ENCODE measurements at regions not wholly inside any gene's neighbourhood (a gene's known extent, or its start where the extent isn't known, plus 50 kb on each side); places are given as distances from the start of the nearest gene placed in this dataset.

GRCh38 chr7:41612386-41612785 is 90.5 kb downstream of the INHBA start:
- peaks cover 0 to 15% (median 3%) of the 10 kb centered on the region in 4 donors for H3K4me1 ChIP-seq (ENCODE audit: control insufficient read depth in 4 of 4, insufficient read depth in 4 of 4, low read length in 3 of 4)
- 86% methylated on average over 4 of the region's 4 CpGs for WGBS
- TF ChIP-seq EGR1 (IDR thresholded peaks at IDR 0.05; ENCODE audit: low read depth in 2 of 2) (no peak), JUND (IDR thresholded peaks at IDR 0.05) (no peak), HNF4A (conservative IDR thresholded peaks at IDR 0.05) (no peak), FOXA1 (IDR thresholded peaks at IDR 0.05) (no peak), RAD21 (IDR thresholded peaks at IDR 0.05) (no peak), ATF3 (IDR thresholded peaks at IDR 0.05) (no peak), GABPA (IDR thresholded peaks at IDR 0.05 in 1 of 2, conservative IDR thresholded peaks at IDR 0.05 in 1 of 2) (no peak), HNF4G (IDR thresholded peaks at IDR 0.05) (no peak), YY1 (IDR thresholded peaks at IDR 0.05) (no peak)
- TF ChIP-seq, protein P1, sequence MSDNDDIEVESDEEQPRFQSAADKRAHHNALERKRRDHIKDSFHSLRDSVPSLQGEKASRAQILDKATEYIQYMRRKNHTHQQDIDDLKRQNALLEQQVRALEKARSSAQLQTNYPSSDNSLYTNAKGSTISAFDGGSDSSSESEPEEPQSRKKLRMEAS (IDR thresholded peaks at IDR 0.05): no peak
- TF ChIP-seq, protein P2, sequence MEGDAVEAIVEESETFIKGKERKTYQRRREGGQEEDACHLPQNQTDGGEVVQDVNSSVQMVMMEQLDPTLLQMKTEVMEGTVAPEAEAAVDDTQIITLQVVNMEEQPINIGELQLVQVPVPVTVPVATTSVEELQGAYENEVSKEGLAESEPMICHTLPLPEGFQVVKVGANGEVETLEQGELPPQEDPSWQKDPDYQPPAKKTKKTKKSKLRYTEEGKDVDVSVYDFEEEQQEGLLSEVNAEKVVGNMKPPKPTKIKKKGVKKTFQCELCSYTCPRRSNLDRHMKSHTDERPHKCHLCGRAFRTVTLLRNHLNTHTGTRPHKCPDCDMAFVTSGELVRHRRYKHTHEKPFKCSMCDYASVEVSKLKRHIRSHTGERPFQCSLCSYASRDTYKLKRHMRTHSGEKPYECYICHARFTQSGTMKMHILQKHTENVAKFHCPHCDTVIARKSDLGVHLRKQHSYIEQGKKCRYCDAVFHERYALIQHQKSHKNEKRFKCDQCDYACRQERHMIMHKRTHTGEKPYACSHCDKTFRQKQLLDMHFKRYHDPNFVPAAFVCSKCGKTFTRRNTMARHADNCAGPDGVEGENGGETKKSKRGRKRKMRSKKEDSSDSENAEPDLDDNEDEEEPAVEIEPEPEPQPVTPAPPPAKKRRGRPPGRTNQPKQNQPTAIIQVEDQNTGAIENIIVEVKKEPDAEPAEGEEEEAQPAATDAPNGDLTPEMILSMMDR (IDR thresholded peaks at IDR 0.05; ENCODE audit: low read depth, low read length, missing input control): no peak
- TF ChIP-seq, protein P3, sequence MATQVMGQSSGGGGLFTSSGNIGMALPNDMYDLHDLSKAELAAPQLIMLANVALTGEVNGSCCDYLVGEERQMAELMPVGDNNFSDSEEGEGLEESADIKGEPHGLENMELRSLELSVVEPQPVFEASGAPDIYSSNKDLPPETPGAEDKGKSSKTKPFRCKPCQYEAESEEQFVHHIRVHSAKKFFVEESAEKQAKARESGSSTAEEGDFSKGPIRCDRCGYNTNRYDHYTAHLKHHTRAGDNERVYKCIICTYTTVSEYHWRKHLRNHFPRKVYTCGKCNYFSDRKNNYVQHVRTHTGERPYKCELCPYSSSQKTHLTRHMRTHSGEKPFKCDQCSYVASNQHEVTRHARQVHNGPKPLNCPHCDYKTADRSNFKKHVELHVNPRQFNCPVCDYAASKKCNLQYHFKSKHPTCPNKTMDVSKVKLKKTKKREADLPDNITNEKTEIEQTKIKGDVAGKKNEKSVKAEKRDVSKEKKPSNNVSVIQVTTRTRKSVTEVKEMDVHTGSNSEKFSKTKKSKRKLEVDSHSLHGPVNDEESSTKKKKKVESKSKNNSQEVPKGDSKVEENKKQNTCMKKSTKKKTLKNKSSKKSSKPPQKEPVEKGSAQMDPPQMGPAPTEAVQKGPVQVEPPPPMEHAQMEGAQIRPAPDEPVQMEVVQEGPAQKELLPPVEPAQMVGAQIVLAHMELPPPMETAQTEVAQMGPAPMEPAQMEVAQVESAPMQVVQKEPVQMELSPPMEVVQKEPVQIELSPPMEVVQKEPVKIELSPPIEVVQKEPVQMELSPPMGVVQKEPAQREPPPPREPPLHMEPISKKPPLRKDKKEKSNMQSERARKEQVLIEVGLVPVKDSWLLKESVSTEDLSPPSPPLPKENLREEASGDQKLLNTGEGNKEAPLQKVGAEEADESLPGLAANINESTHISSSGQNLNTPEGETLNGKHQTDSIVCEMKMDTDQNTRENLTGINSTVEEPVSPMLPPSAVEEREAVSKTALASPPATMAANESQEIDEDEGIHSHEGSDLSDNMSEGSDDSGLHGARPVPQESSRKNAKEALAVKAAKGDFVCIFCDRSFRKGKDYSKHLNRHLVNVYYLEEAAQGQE (IDR thresholded peaks at IDR 0.05): no peak
- no peaks in the 10 kb centered on the region for H3K36me3 ChIP-seq (ENCODE audit: control insufficient read depth in 4 of 4, insufficient read depth in 3 of 4, low read depth in 1 of 4, low read length in 3 of 4)
- H3K9me3 ChIP-seq (ENCODE audit: control insufficient read depth in 4 of 4, low read length in 3 of 4): no peaks in the 10 kb centered on the region
- H3K27ac ChIP-seq (ENCODE audit: low read depth in 1 of 2, low read length in 2 of 2): no peak overlapping the region
- H3K4me3 ChIP-seq (ENCODE audit: low read depth in 1 of 3, low read length in 3 of 3): no peak overlapping the region
- DNase-seq (ENCODE audit: low spot score): no peak
- no peaks in the 10 kb centered on the region for H3K27me3 ChIP-seq (ENCODE audit: control insufficient read depth in 4 of 4, insufficient read depth in 4 of 4, low read length in 3 of 4)
- H3K9ac ChIP-seq (ENCODE audit: low read depth in 1 of 2, low read length in 2 of 2): no peak overlapping the region

DNA sequence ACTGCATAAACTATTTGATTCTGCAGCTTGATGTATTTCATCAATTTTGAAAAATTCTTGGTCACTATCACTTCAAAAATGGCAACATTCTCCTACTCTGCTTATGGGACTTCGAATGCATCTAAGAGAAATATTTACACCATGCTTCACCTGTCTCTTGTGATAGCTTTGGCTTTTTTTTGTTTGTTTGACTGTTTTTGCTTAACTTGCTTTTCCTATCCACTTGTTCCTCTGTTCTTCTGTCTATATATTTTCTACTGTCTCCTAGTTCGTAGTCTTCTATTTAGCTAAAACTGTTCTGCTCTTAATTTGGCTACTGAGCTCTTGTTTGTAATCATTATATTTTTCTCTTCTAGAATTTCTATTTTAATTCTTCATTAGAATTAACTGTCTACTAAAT is 94.4 kb downstream of the INHBA start:
- H3K36me3 ChIP-seq (ENCODE audit: control insufficient read depth in 4 of 4, insufficient read depth in 3 of 4, low read depth in 1 of 4, low read length in 3 of 4): no peaks in the 10 kb centered on the region
- peaks cover 0 to 15% (median 3%) of the 10 kb centered on the region in 4 donors for H3K4me1 ChIP-seq (ENCODE audit: control insufficient read depth in 4 of 4, insufficient read depth in 4 of 4, low read length in 3 of 4)
- no peak overlapping the region for H3K27ac ChIP-seq (ENCODE audit: low read depth in 1 of 2, low read length in 2 of 2)
- H3K9ac ChIP-seq (ENCODE audit: low read depth in 1 of 2, low read length in 2 of 2): no peak overlapping the region
- 90% methylated on average over 2 of the region's 2 CpGs for WGBS
- TF ChIP-seq FOXA2 (IDR thresholded peaks at IDR 0.05) (no peak), GABPA (IDR thresholded peaks at IDR 0.05 in 1 of 2, conservative IDR thresholded peaks at IDR 0.05 in 1 of 2) (no peak), ATF3 (IDR thresholded peaks at IDR 0.05) (no peak), EGR1 (IDR thresholded peaks at IDR 0.05; ENCODE audit: low read depth in 2 of 2) (no peak), RXRA (IDR thresholded peaks at IDR 0.05) (no peak)
- TF ChIP-seq, protein P2 (IDR thresholded peaks at IDR 0.05; ENCODE audit: low read depth, low read length, missing input control): no peak
- TF ChIP-seq, protein P1 (IDR thresholded peaks at IDR 0.05): no peak
- DNase-seq (ENCODE audit: low spot score): no peak
- H3K27me3 ChIP-seq (ENCODE audit: control insufficient read depth in 4 of 4, insufficient read depth in 4 of 4, low read length in 3 of 4): no peaks in the 10 kb centered on the region
- no peak overlapping the region for H3K4me3 ChIP-seq (ENCODE audit: low read depth in 1 of 3, low read length in 3 of 3)
- no peaks in the 10 kb centered on the region for H3K9me3 ChIP-seq (ENCODE audit: control insufficient read depth in 4 of 4, low read length in 3 of 4)

All from liver (tissue), 8 donors.